ENCODE measurements at regions not wholly inside any gene's neighbourhood (a gene's known extent, or its start where the extent isn't known, plus 50 kb on each side); places are given as distances from the start of the nearest gene placed in this dataset.

GRCh38 chr4:185893500-185893899 lies 81.5 kb upstream of the SORBS2 start:
- DNase-seq (ENCODE audit: low spot score) = no peak

DNA sequence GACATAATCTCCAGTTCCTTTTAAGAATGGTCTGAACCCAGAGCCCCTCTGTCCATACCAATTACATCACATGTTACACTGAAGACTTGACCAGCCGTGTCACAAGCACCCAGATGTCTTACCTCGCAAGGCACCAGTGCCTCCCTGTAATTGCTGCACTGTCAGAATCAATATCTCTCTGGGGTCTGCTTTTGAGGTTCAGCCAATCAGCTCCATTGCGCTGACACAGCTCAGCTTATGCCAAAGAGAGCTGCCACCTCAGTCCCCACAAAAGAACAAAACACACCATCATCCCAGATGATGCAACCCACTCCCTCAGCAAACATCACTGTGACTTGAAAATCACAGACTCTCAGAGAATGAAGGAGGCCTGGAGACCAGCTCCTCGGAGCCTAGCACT lies 82.5 kb upstream of the SORBS2 start:
- no peak for DNase-seq (ENCODE audit: low spot score)

DNA sequence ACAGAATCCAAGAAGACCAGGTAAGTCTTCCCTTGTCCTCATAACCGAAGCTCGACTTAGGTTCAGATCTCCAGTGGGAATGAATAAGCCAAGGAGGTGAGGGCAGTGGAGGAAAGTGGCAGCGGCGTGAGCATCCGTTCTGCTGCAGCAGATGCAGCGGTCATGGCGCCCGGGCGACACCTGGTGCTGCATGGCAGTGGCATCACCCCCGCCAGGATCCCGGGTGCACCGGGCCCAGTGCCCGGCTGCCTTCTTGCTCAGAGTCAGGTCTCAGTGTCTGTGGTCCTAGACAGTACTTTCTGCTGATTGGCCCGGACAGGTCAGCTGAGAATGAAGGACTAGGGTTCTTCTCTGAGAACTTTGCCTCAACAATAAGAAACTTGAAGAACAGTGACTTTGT lies 83.4 kb upstream of the SORBS2 start:
- no peak for DNase-seq (ENCODE audit: low spot score)

DNA sequence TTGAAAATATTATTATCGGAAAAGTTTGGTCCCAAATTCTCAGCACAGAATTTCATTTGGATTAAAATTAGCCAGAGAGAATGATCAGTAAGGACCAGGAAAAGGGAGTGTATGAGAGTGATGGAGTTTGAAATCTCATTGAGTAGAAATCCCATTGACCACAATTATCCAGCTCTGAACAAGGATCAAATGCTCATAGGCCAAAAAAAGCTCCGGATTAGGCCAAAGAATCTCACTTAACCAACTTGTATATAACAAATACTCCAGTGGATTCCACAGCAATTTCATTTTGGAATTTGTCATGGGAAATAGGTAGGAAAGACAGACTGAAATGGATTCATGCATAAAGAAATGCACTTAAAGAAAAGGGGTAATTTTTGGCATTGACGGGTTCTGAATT lies 83.9 kb upstream of the SORBS2 start:
- DNase-seq (ENCODE audit: low spot score) = no peak

DNA sequence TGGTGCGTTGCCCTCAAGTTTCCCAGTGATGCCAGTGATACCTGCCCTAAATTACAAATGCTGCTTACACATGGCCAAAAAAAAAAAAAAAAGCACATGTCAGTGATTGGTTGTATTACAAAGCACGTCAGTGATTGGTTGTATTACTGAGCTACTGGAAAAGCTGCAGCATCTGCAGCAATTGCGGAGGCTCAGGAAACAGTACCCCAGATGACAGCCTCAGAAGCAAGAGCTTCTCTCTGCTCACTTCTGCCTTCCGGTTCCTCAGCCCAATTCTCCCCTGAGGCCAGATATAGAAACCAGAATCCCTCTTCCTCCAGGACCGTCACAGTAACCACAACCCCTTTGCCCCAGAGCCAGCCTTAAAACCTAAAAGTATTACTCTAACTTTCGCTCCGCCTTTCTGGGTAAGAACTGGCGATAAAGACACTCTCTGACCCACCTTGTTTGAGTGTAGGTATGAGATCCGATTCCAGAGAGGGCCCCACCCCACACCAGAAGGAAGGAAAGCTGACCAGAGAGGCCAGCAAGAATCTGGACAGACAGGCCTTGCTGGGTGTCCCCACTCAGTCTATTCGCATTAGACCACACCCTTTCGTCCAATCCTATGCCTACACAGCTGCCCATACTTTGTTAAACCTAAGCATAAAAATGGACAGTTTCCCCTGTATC lies 85.0 kb upstream of the SORBS2 start:
- DNase-seq (ENCODE audit: low spot score) = no peak

DNA sequence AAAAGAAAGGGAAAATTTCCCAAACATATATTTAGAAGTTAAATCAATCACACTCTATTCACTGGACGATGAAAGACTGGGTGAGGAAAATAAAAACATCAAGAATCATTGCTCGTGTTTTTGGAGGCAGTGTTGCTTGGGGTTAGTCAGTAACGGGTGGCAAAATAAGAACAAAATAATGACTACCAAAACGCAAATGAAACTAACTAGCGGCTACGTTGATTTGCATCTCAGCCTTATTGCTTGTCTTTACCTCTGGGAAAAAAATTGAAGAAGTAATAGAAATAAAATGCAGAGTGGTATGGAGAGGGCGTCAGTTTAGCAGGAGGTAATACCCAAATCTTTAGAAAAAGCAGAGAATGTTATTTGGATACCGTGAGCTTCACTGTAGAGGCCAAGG lies 86.4 kb upstream of the SORBS2 start:
- no peak for DNase-seq (ENCODE audit: low spot score)

DNA sequence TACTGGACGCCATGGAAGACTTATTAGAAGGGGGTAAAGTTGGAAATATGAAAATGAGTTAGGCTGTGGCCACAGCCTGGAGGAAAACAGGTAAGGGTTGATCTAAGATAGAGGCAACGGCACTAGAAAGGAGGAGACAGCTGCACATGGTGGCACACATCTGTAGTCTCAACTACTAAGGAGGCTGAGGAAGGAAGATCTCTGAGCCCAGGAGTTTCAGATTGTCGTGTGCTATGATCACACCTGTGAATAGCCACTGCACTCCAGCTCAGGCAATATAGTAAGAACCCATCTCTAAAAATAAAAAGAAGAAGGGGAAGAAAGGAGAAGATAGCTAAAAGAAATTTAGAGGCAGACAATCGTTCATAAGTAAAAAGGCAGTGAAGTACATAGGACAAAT lies 87.8 kb upstream of the SORBS2 start:
- no peak for DNase-seq (ENCODE audit: low spot score)

DNA sequence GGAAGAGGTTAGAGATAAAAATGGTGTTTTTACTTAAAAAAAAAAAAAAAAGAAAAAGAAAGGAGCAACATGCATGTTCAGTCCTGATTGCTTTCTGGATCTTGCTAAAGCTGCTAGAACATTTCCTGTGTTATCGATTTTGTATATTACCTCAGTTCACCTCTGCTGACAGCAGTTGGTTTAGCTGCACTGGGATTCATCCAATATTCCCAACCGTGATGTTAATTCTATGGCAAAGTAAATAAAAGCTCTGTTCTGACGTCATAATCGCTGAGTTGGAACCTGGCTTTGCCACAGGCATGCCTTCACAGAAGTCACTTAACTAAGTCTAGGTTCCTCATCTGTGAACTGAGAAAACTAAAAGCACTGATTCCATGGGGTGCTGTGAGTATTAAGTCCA lies 90.7 kb upstream of the SORBS2 start:
- no peak for DNase-seq (ENCODE audit: low spot score)

GRCh38 chr4:185903205-185903604 lies 91.2 kb upstream of the SORBS2 start:
- DNase-seq (ENCODE audit: low spot score) = no peak

GRCh38 chr4:185904381-185904780 lies 92.4 kb upstream of the SORBS2 start:
- no peak for DNase-seq (ENCODE audit: low spot score)

DNA sequence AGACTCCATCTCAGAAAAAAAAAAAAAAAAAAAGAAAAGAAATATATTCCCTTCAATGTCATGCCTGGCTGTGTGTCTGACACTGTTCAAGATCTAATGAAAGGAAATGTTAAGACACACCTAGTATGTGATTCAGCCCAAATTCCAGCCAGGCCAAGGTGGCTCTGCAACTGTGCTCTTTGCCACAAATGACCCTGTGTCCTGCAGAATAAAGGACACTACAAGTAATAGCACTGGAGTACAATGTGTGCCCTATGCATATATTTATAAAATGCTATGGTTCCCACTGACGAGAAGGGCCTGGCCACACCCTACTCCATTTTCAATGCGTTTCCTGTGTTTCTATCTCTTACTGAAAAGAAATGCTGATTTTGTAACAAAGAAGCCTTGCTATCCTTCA lies 98.0 kb upstream of the SORBS2 start:
- DNase-seq (ENCODE audit: low spot score) = no peak

DNA sequence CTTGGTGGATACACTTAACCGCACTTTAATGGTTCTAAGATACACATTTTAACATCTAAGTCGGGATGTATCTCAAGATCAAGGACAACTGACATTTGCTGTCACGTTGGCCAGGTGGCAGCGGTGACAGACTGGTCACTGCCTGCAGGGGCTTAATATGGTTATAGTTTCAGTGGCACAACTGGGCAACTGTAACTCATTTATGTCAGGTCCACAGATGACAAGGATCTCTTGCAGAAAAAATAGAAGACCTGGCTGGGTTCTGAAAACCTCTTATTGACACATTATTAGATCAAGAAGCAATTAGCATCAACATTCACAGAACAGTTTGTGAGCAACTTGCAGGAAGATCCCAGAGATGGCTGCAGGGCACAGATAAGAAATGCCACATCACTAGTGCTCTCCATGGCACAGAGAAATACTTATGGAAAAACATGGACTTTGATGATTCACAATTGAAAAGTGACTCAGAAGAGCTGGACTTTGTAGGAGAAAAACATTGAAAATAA lies 99.6 kb upstream of the SORBS2 start:
- no peak for DNase-seq (ENCODE audit: low spot score)

GRCh38 chr4:185912779-185913178 lies 100.8 kb upstream of the SORBS2 start:
- DNase-seq (ENCODE audit: low spot score) = no peak

DNA sequence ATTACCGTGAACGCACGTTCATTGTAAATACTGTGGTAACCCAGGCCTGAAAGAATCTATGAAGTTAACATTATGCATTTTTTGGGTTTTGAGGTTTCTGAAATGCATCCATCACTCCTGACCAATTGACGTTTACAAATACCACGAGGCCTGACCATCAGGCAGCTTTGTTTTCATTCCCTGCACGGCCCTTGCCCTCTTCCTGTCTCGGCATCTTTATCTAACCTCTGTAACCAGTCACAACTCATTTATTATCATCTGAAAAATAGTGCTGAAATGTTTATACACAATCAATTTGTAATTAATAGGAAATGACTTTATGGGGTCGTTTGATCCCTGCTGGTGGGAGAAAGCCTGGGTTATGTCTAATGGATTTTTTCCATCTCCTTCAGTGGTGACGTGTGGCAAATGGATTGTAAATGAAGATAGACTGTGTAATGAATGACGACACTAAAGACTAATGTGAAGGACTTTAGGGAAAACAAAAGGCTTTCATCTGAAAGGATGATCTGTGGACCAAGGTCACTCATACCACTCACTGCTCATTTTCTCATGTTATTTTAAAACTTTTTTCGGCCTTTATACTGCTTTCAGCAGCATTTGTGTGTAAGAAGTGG lies 102.7 kb upstream of the SORBS2 start:
- DNase-seq (ENCODE audit: low spot score) = no peak

DNA sequence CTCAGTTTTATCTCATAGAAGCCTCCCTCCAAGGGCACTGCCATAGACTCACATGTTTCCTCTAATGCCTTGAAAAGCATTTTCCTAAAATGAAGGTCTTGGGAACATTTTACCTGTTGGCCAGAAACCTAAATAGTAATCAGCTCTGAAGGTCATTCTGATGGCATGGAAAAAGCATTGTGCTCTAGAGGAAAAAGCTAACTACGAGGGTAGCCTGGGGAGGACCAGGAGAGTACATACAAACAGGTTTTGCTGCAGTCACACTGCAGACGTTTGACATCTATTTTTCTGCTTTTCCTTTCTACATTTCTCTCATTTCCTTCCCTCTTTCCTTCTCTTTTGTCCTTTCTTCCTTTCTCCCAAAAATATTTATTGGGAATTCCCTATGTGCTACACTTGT lies 103.3 kb upstream of the SORBS2 start:
- no peak for DNase-seq (ENCODE audit: low spot score)

- no peak for DNase-seq (ENCODE audit: low spot score)
These were observed 103.8 kb upstream of the SORBS2 start for GRCh38 chr4:185915817-185916216.

- DNase-seq (ENCODE audit: low spot score) = peak; percentile 54
These were observed 104.2 kb upstream of the SORBS2 start for GRCh38 chr4:185916231-185916630.

DNA sequence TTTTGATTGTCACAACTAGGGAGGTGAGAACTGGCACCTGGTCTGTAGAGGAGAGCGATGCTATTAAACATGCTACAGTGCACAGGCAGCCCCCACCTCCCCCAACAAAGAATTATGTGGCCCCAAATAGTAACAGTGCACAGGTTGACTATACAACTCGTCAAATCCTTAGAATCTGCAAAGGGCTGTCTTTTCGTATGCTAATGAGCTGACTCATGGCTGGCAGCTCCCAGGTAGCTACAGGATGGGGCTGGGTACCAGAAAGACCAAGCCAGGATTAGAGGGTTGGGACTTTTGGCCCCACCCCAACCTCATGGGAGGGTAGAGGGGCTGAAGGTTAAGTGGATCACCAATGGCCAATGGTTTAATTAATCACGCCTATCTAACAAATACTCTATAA lies 104.7 kb upstream of the SORBS2 start:
- DNase-seq (ENCODE audit: low spot score) = no peak

DNA sequence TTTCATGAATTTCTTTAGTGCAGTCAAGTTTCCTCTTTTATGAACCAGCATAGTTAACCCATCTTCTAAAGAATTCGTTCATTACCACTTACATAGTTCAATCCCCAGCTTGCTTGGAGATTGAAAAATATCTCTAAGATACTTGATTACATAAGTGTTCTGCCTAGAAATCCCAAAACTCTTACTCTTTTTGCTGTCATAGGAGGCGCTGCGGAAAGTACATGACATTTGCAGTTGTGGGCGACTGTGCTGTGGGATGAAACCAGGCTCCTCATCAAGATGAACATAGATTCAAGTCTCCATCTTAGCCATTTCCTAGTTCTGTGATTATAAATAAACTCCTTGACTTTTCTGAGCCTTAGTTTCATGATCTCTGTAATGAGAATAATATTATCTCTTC lies 107.1 kb upstream of the SORBS2 start:
- no peak for DNase-seq (ENCODE audit: low spot score)

GRCh38 chr4:185920171-185920570 lies 108.2 kb upstream of the SORBS2 start:
- DNase-seq (ENCODE audit: low spot score) = no peak

- no peak for DNase-seq (ENCODE audit: low spot score)
These were observed 108.8 kb upstream of the SORBS2 start for GRCh38 chr4:185920691-185921260.

GRCh38 chr4:185921583-185922555 lies 109.9 kb upstream of the SORBS2 start:
- no peak for DNase-seq (ENCODE audit: low spot score)
